ENCODE measurements at regions not wholly inside any gene's neighbourhood (a gene's known extent, or its start where the extent isn't known, plus 50 kb on each side); places are given as distances from the start of the nearest gene placed in this dataset.

DNA sequence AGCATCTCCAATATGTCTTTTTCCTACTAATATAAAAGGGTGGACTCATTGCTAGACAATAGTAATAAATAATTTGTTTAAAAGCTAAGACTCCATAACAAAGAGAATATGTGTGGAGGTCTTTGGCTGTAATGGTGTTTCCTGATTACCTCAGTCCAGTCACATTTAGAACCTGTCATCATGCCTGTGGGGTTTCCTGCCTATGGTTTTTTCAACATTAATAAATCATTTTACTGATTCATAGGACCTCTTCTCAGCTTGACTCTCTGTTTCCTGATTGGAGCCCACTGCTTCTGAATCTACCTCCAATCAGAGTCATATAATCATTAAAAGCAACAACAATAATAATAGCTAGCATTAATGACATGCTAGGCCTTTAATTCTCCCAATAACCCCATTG, 52.4 kb upstream of the GNAI1 start:
- peaks cover 5 to 6% (median 5%) of the 10 kb centered on the region in 4 donors for H3K4me1 Mint-ChIP-seq
- no peak overlapping the region for H3K4me3 Mint-ChIP-seq
- no peaks in the 10 kb centered on the region for H3K36me3 Mint-ChIP-seq
- no peak overlapping the region for H3K27ac ChIP-seq (ENCODE audit: low read depth, low read length)
- CTCF ChIA-PET (ENCODE audit: partially characterized antibody), result no interaction called here
- peaks cover 0 to 2% (median 0%) of the 10 kb centered on the region in 8 donors for H3K9me3 Mint-ChIP-seq
- intact Hi-C loops (cut with micrococcal nuclease), result no loop called here
- no peaks in the 10 kb centered on the region for H3K27me3 Mint-ChIP-seq
- H3K36me3 ChIP-seq (ENCODE audit: insufficient read depth, low read length), result no peaks in the 10 kb centered on the region
- H3K4me3 ChIP-seq (ENCODE audit: low read length in 2 of 2), result no peak overlapping the region
- POLR2A ChIA-PET (ENCODE audit: partially characterized antibody), result no interaction called here
- no peaks in the 10 kb centered on the region for H3K4me1 ChIP-seq (ENCODE audit: insufficient read depth, low read length)
- H3K27ac Mint-ChIP-seq, result no peak overlapping the region
- no peak for DNase-seq
- H3K27me3 ChIP-seq (ENCODE audit: insufficient read depth, low read length), result no peaks in the 10 kb centered on the region
- no peaks in the 10 kb centered on the region for H3K9me3 ChIP-seq (ENCODE audit: control insufficient read depth in 1 of 2, low read length in 2 of 2)

DNA sequence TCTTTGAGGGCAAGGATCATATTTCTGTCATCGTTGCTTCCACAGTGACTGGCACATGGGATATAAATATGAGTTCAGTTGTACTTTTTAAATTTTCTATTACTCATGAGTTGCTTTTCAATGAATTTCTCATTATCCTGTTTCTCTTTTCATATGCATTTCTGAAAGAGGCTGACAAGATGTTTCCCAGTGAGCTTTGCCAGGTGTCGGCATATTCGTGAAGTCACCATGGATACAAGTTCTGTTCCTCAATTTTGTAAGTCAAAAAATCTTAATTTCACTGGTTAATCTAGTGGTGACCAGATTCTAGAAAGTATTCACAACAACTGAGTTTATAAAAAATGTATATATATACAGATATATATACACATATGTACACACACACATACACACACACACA, 55.7 kb upstream of the GNAI1 start:
- H3K4me3 Mint-ChIP-seq, result peak overlapping the region in 1 of 8 donors; percentile 76
- POLR2A ChIA-PET (ENCODE audit: partially characterized antibody), result interaction anchor here (0.6 kb wide), 1 partner anchor 20 kb away, joined by 3 read pairs; no protein-coding TSS in a partner anchor
- Histone ChIP-seq H3K9me3 (ENCODE audit: control insufficient read depth in 1 of 2, low read length in 2 of 2) (no peaks in the 10 kb centered on the region), H3K27me3 (ENCODE audit: insufficient read depth, low read length) (no peaks in the 10 kb centered on the region), H3K36me3 (ENCODE audit: insufficient read depth, low read length) (no peaks in the 10 kb centered on the region), H3K4me1 (ENCODE audit: insufficient read depth, low read length) (no peaks in the 10 kb centered on the region), H3K4me3 (ENCODE audit: low read length in 2 of 2) (no peak overlapping the region), H3K27ac (ENCODE audit: low read depth, low read length) (no peak overlapping the region)
- CTCF ChIA-PET (ENCODE audit: partially characterized antibody), result no interaction called here
- peaks cover 5 to 6% (median 5%) of the 10 kb centered on the region in 4 donors for H3K4me1 Mint-ChIP-seq
- H3K27ac Mint-ChIP-seq, result no peak overlapping the region
- peaks cover 0 to 6% (median under 1%) of the 10 kb centered on the region in 8 donors for H3K9me3 Mint-ChIP-seq
- H3K36me3 Mint-ChIP-seq, result no peaks in the 10 kb centered on the region
- no peak for DNase-seq
- no peaks in the 10 kb centered on the region for H3K27me3 Mint-ChIP-seq
- intact Hi-C loops (cut with micrococcal nuclease), result no loop called here

- H3K27me3 ChIP-seq (ENCODE audit: insufficient read depth, low read length), result no peaks in the 10 kb centered on the region
- Mint-ChIP-seq H3K4me1 (peaks cover 5 to 6% (median 5%) of the 10 kb centered on the region in 4 donors), H3K27ac (peak overlapping the region in 3 of 7 donors; percentile 7 to 25 (median 19)), H3K27me3 (no peaks in the 10 kb centered on the region), H3K9me3 (peaks cover 0 to 6% (median under 1%) of the 10 kb centered on the region in 8 donors), H3K36me3 (no peaks in the 10 kb centered on the region), H3K4me3 (peak overlapping the region in 7 of 8 donors; percentile 30 to 82 (median 63))
- POLR2A ChIA-PET (ENCODE audit: partially characterized antibody), result no interaction called here
- H3K4me1 ChIP-seq (ENCODE audit: insufficient read depth, low read length), result no peaks in the 10 kb centered on the region
- H3K9me3 ChIP-seq (ENCODE audit: control insufficient read depth in 1 of 2, low read length in 2 of 2), result no peaks in the 10 kb centered on the region
- H3K36me3 ChIP-seq (ENCODE audit: insufficient read depth, low read length), result no peaks in the 10 kb centered on the region
- CTCF ChIA-PET (ENCODE audit: partially characterized antibody), result no interaction called here
- intact Hi-C loops (cut with micrococcal nuclease), result no loop called here
- H3K27ac ChIP-seq (ENCODE audit: low read depth, low read length), result no peak overlapping the region
- no peak for DNase-seq
- no peak overlapping the region for H3K4me3 ChIP-seq (ENCODE audit: low read length in 2 of 2)
These were observed 56.4 kb upstream of the GNAI1 start for GRCh38 chr7:80078159-80078731.

DNA sequence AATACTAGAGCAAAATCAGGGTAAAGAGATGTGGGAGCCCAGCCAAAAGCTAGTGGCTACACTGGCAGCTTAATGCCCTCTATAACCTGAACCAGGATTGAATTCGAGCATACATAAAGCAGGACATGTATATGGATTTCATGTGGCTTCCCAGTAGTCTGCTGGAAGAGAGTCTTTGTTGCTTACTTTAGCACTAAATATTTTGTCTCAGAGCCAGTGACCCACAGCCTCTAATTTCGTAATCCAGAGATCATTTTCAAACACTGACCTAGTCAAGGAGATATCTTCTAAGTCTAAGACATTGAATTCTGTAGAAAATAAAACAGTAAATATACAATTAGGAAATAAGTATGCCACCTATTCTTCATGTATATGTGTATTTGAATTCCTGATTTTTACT, 64.2 kb upstream of the GNAI1 start:
- H3K4me1 ChIP-seq (ENCODE audit: insufficient read depth, low read length), result no peaks in the 10 kb centered on the region
- H3K27me3 Mint-ChIP-seq, result no peaks in the 10 kb centered on the region
- H3K4me3 ChIP-seq (ENCODE audit: low read length in 2 of 2), result no peak overlapping the region
- intact Hi-C loops (cut with micrococcal nuclease), result no loop called here
- no peaks in the 10 kb centered on the region for H3K36me3 ChIP-seq (ENCODE audit: insufficient read depth, low read length)
- no peak overlapping the region for H3K27ac ChIP-seq (ENCODE audit: low read depth, low read length)
- no peaks in the 10 kb centered on the region for H3K36me3 Mint-ChIP-seq
- peaks cover 0 to 16% (median 6%) of the 10 kb centered on the region in 8 donors for H3K9me3 Mint-ChIP-seq
- H3K4me3 Mint-ChIP-seq, result no peak overlapping the region
- no peaks in the 10 kb centered on the region for H3K9me3 ChIP-seq (ENCODE audit: control insufficient read depth in 1 of 2, low read length in 2 of 2)
- ChIA-PET POLR2A (ENCODE audit: partially characterized antibody) (no interaction called here), CTCF (ENCODE audit: partially characterized antibody) (no interaction called here)
- no peak for DNase-seq
- no peaks in the 10 kb centered on the region for H3K27me3 ChIP-seq (ENCODE audit: insufficient read depth, low read length)
- no peak overlapping the region for H3K27ac Mint-ChIP-seq
- no peaks in the 10 kb centered on the region for H3K4me1 Mint-ChIP-seq

DNA sequence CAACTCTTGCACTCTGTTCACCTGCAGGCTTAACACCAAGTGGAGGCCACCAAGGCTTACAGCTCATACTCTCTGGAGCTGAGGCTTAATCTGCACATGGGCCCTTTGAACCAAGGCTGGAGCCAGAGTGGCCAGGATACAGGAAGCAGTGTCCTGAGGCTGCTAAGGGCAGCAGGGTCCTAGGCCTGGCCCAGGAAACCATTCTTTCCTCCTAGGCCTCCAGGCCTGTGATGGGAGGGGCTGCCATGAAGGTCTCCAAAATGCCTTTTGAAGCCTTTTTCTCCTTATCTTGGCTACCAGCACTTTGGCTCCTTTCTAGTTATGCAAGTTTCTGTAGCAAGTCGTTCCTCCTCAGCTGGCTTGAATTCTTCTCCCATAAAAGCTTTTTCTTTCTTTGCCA, 68.0 kb upstream of the GNAI1 start:
- CTCF ChIA-PET (ENCODE audit: partially characterized antibody), result no interaction called here
- H3K9me3 ChIP-seq (ENCODE audit: control insufficient read depth in 1 of 2, low read length in 2 of 2), result no peaks in the 10 kb centered on the region
- POLR2A ChIA-PET (ENCODE audit: partially characterized antibody), result no interaction called here
- DNase-seq, result no peak
- no peaks in the 10 kb centered on the region for H3K4me1 ChIP-seq (ENCODE audit: insufficient read depth, low read length)
- H3K36me3 ChIP-seq (ENCODE audit: insufficient read depth, low read length), result no peaks in the 10 kb centered on the region
- H3K4me3 Mint-ChIP-seq, result no peak overlapping the region
- intact Hi-C loops (cut with micrococcal nuclease), result no loop called here
- H3K27ac ChIP-seq (ENCODE audit: low read depth, low read length), result no peak overlapping the region
- no peak overlapping the region for H3K27ac Mint-ChIP-seq
- peaks cover 0 to 23% (median 8%) of the 10 kb centered on the region in 8 donors for H3K9me3 Mint-ChIP-seq
- no peak overlapping the region for H3K4me3 ChIP-seq (ENCODE audit: low read length in 2 of 2)
- no peaks in the 10 kb centered on the region for H3K27me3 Mint-ChIP-seq
- H3K27me3 ChIP-seq (ENCODE audit: insufficient read depth, low read length), result no peaks in the 10 kb centered on the region
- no peaks in the 10 kb centered on the region for H3K36me3 Mint-ChIP-seq
- H3K4me1 Mint-ChIP-seq, result no peaks in the 10 kb centered on the region

- H3K27me3 Mint-ChIP-seq, result no peaks in the 10 kb centered on the region
- no peak overlapping the region for H3K4me3 Mint-ChIP-seq
- no peaks in the 10 kb centered on the region for H3K4me1 Mint-ChIP-seq
- peaks cover 0 to 24% (median 7%) of the 10 kb centered on the region in 8 donors for H3K9me3 Mint-ChIP-seq
- DNase-seq, result no peak
- no peaks in the 10 kb centered on the region for H3K4me1 ChIP-seq (ENCODE audit: insufficient read depth, low read length)
- H3K27ac ChIP-seq (ENCODE audit: low read depth, low read length), result no peak overlapping the region
- no peak overlapping the region for H3K27ac Mint-ChIP-seq
- intact Hi-C loops (cut with micrococcal nuclease), result no loop called here
- CTCF ChIA-PET (ENCODE audit: partially characterized antibody), result no interaction called here
- no peaks in the 10 kb centered on the region for H3K36me3 Mint-ChIP-seq
- POLR2A ChIA-PET (ENCODE audit: partially characterized antibody), result no interaction called here
- H3K9me3 ChIP-seq (ENCODE audit: control insufficient read depth in 1 of 2, low read length in 2 of 2), result no peaks in the 10 kb centered on the region
- no peaks in the 10 kb centered on the region for H3K36me3 ChIP-seq (ENCODE audit: insufficient read depth, low read length)
- no peak overlapping the region for H3K4me3 ChIP-seq (ENCODE audit: low read length in 2 of 2)
- no peaks in the 10 kb centered on the region for H3K27me3 ChIP-seq (ENCODE audit: insufficient read depth, low read length)
These were observed 70.8 kb upstream of the GNAI1 start for GRCh38 chr7:80063834-80064233.

- CTCF ChIA-PET (ENCODE audit: partially characterized antibody), result no interaction called here
- Histone ChIP-seq H3K36me3 (ENCODE audit: insufficient read depth, low read length) (no peaks in the 10 kb centered on the region), H3K27me3 (ENCODE audit: insufficient read depth, low read length) (no peaks in the 10 kb centered on the region), H3K9me3 (ENCODE audit: control insufficient read depth in 1 of 2, low read length in 2 of 2) (no peaks in the 10 kb centered on the region), H3K4me1 (ENCODE audit: insufficient read depth, low read length) (no peaks in the 10 kb centered on the region), H3K4me3 (ENCODE audit: low read length in 2 of 2) (no peak overlapping the region), H3K27ac (ENCODE audit: low read depth, low read length) (no peak overlapping the region)
- peaks cover 0 to 13% (median 5%) of the 10 kb centered on the region in 8 donors for H3K9me3 Mint-ChIP-seq
- no peaks in the 10 kb centered on the region for H3K27me3 Mint-ChIP-seq
- no peak overlapping the region for H3K4me3 Mint-ChIP-seq
- intact Hi-C loops (cut with micrococcal nuclease), result no loop called here
- POLR2A ChIA-PET (ENCODE audit: partially characterized antibody), result no interaction called here
- no peaks in the 10 kb centered on the region for H3K4me1 Mint-ChIP-seq
- H3K36me3 Mint-ChIP-seq, result no peaks in the 10 kb centered on the region
- H3K27ac Mint-ChIP-seq, result no peak overlapping the region
- no peak for DNase-seq
These were observed 74.3 kb upstream of the GNAI1 start for GRCh38 chr7:80060218-80060806.

All from CD4-positive, alpha-beta memory T cell (primary cell).